Vagina (tissue), 2 donors: ENCODE measurements at regions not wholly inside any gene's neighbourhood (a gene's known extent, or its start where the extent isn't known, plus 50 kb on each side); places are given as distances from the start of the nearest gene placed in this dataset.

Experiments
- DNase-seq, 2 donors: peaks; one replicate each; pipeline ENCODE4 v3.0.0-alpha.2; 2017; ENCODE audit errors: extremely low spot score in 2 of 2
- H3K27ac ChIP-seq: fragments of 200-600 bp; sonication (generic); one replicate; pipeline ENCODE4 v1.5.1; 2019
- H3K27me3 ChIP-seq: fragments of 200-600 bp; sonication (generic); one replicate; pipeline ENCODE4 v1.5.1; 2019
- H3K36me3 ChIP-seq, 2 donors: fragments of 200-600 bp; sonication (generic); one replicate each; pipeline ENCODE4 v1.5.1; 2017 to 2019
- H3K4me1 ChIP-seq: fragments of 200-600 bp; sonication (generic); one replicate; pipeline ENCODE4 v1.5.1; 2019
- H3K4me3 ChIP-seq, 2 donors: fragments of 200-600 bp; sonication (generic); 1 replicate in 1 of 2; 2 replicates in 1 of 2; pipeline ENCODE4 v1.5.1; 2016 to 2019
- H3K9me3 ChIP-seq: fragments of 200-600 bp; sonication (generic); one replicate; pipeline ENCODE4 v1.5.1; 2019
- POLR2A ChIP-seq, 2 donors: fragments of 450-650 bp; IDR thresholded peaks; one replicate each; pipeline ENCODE4 v1.6.1; 2017; ENCODE audit warnings: antibody characterized with exemption in 2 of 2, mild to moderate bottlenecking in 2 of 2, moderate library complexity in 2 of 2
- POLR2AphosphoS5 ChIP-seq, 2 donors: sonication (generic); formaldehyde crosslinking; IDR thresholded peaks; one replicate each; pipeline ENCODE4 v1.9.0; 2017; ENCODE audit warnings: antibody characterized with exemption in 2 of 2, mild to moderate bottlenecking in 2 of 2, low read depth in 1 of 2; ENCODE audit not compliant: insufficient read depth in 1 of 2
- intact Hi-C: fragments of 100-400 bp; cut with DNase I; formaldehyde crosslinking; loops from one replicate; pipeline ENCODE4 v1.15.1; 2023
- TF ChIP-seq, protein P1 (sequence below), 3 experiments: fragments of 450-650 bp in 2 of 3; fragments of 200-600 bp in 1 of 3; sonication (generic) in 1 of 3; IDR thresholded peaks; one replicate each; pipeline ENCODE4 v1.5.1; 2017 to 2019; ENCODE audit warnings: antibody characterized with exemption in 3 of 3, mild to moderate bottlenecking in 2 of 3, moderate library complexity in 2 of 3

DNA sequence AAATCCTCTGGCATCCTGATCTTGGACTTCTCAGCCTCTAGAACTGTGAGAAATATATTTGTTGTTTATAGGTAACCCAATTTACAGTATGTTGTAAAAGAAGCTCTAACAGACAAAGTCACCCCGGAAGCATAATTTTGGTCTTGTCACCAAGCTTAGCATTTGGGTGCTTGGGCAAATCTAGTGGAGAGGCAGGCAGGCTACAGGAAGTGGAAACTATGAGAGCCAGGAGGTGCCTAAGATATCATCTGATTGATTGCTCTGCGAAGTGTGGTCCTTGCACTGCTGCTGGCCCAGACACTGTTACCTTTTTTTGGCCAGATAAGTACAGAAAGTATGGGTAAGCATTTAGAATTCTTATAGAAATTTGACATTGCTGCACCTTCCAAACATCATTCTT lies 102.9 kb downstream of the CDC42EP3 start:
- Histone ChIP-seq H3K27me3 (no peaks in the 10 kb centered on the region), H3K27ac (no peak overlapping the region), H3K36me3 (no peaks in the 10 kb centered on the region), H3K4me1 (peaks cover 6% of the 10 kb centered on the region), H3K9me3 (no peaks in the 10 kb centered on the region), H3K4me3 (no peak overlapping the region)
- TF ChIP-seq POLR2A (IDR thresholded peaks at IDR 0.05) (no peak), POLR2AphosphoS5 (IDR thresholded peaks at IDR 0.05; ENCODE audit: insufficient read depth in 1 of 2, low read depth in 1 of 2) (no peak)
- TF ChIP-seq, protein P1, sequence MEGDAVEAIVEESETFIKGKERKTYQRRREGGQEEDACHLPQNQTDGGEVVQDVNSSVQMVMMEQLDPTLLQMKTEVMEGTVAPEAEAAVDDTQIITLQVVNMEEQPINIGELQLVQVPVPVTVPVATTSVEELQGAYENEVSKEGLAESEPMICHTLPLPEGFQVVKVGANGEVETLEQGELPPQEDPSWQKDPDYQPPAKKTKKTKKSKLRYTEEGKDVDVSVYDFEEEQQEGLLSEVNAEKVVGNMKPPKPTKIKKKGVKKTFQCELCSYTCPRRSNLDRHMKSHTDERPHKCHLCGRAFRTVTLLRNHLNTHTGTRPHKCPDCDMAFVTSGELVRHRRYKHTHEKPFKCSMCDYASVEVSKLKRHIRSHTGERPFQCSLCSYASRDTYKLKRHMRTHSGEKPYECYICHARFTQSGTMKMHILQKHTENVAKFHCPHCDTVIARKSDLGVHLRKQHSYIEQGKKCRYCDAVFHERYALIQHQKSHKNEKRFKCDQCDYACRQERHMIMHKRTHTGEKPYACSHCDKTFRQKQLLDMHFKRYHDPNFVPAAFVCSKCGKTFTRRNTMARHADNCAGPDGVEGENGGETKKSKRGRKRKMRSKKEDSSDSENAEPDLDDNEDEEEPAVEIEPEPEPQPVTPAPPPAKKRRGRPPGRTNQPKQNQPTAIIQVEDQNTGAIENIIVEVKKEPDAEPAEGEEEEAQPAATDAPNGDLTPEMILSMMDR (IDR thresholded peaks at IDR 0.05): no peak
- intact Hi-C loops: no loop called here
- DNase-seq: no peak

DNA sequence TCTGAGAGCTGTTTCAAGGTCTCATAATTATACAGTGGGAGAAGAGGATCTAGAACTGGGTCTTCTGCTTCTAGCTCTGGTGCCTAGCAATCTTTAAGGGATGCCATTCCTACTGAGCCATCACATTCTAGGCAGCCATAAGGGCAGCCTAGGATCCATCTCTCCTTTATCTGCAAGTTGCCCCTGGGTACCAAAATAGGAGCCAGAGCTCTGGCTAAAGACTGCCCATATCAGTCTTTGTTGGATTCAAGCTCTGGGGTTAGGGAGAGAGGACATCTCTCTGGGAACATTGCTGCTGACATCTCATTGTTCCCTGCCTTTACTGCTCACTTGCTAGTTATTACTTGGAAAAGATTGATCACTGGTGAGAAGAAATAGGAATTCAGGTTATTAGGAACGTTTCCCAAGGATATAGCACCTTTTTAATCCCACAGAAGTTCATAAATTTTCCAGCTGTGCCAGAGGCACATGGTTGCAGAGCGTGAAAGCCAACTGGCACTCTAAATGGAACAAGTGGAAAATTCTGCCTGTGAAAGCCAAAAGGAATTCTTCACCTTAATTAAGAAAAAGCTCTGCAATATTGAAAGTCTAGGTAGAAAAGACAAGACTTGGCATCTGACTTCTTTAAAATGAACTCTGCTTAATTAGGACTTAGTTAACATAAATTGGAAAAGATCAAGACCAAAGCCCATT lies 102.2 kb downstream of the CDC42EP3 start:
- DNase-seq: no peak
- no peaks in the 10 kb centered on the region for H3K9me3 ChIP-seq
- intact Hi-C loops: no loop called here
- H3K27ac ChIP-seq: no peak overlapping the region
- TF ChIP-seq POLR2AphosphoS5 (IDR thresholded peaks at IDR 0.05; ENCODE audit: insufficient read depth in 1 of 2, low read depth in 1 of 2): no peak
- TF ChIP-seq, protein P1 (IDR thresholded peaks at IDR 0.05): no peak
- TF ChIP-seq POLR2A (IDR thresholded peaks at IDR 0.05): no peak
- H3K4me1 ChIP-seq: peaks cover 6% of the 10 kb centered on the region
- H3K27me3 ChIP-seq: no peaks in the 10 kb centered on the region
- H3K36me3 ChIP-seq: no peaks in the 10 kb centered on the region
- H3K4me3 ChIP-seq: no peak overlapping the region

DNA sequence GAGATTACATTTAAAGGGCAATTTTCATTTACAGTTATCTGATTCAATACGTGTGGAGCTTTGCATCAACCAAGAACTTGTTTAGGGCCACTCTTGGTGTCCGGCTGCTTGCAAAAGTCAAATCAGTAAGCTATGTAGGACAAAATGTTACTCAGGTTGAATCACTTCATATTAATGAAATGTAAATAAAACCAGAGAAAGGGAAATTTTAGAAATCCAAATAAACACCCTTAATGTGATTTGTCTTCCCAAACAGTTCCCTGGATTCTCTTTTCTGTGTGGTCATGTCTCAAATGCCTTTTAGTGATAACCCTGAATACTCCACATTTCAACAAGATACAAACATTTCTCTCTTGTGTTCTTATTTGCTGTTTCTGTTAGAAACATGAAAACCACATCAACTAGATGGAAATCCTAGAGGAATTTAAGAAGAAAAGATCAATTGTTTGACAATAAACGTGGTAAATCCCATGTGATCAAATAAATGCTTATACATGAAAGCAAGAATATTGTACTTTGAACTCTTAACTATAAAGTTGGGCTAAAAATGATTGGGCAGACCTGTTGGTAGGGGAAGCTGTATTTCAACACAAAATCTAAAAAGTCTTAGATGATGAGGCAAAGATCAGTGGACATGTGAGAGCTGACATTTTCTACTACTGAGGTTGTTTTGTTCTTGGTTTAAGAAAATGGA lies 101.3 kb downstream of the CDC42EP3 start:
- Histone ChIP-seq H3K27me3 (no peaks in the 10 kb centered on the region), H3K36me3 (no peaks in the 10 kb centered on the region), H3K27ac (no peak overlapping the region), H3K9me3 (no peaks in the 10 kb centered on the region), H3K4me3 (no peak overlapping the region), H3K4me1 (peaks cover 6% of the 10 kb centered on the region)
- no peak for DNase-seq
- TF ChIP-seq, protein P1 (IDR thresholded peaks at IDR 0.05): no peak
- TF ChIP-seq POLR2AphosphoS5 (IDR thresholded peaks at IDR 0.05; ENCODE audit: insufficient read depth in 1 of 2, low read depth in 1 of 2) (no peak), POLR2A (IDR thresholded peaks at IDR 0.05) (no peak)
- intact Hi-C loops: no loop called here

DNA sequence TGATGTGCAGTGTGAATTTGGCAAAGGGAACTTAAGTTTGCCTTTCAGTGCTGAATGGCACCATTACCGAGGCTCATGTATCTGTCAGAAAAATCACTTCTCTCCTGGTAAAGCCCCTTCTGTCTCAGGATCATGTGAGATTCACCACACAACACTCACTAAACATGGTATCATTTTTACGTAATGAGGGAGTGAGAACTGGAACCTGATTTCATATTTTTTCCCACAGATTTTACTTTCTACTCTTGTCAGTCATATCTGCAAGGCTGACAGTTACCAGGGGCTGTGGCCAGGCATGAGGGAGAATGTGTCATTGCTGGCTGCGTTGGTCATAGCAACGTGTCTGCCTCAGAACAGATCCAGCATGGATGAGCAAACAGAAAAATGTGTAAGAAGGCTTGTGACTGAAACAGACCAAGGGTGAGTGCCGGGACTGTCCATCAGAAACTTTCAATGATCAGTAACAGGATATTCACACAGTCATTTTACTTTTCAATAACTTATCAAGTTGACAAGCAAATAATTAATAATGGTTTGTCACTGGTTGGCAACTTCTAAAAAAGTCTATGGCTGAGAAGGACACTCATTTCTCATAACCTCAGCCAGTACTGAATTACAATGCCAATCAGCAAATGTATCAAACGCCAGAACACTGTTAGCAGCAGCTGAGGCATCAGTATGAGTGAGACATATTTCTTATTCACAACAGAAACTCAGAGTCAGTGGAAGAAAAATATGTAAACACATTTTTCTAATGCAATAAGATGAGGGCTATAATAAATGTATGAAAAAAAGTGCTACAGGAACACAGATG lies 100.5 kb downstream of the CDC42EP3 start:
- H3K27ac ChIP-seq: no peak overlapping the region
- intact Hi-C loops: no loop called here
- no peaks in the 10 kb centered on the region for H3K36me3 ChIP-seq
- H3K4me3 ChIP-seq: no peak overlapping the region
- DNase-seq: no peak
- peaks cover 6% of the 10 kb centered on the region for H3K4me1 ChIP-seq
- no peaks in the 10 kb centered on the region for H3K9me3 ChIP-seq
- H3K27me3 ChIP-seq: no peaks in the 10 kb centered on the region
- TF ChIP-seq POLR2A (IDR thresholded peaks at IDR 0.05) (no peak), POLR2AphosphoS5 (IDR thresholded peaks at IDR 0.05; ENCODE audit: insufficient read depth in 1 of 2, low read depth in 1 of 2) (no peak)
- TF ChIP-seq, protein P1 (IDR thresholded peaks at IDR 0.05): no peak
